ENCODE measurements at regions not wholly inside any gene's neighbourhood (a gene's known extent, or its start where the extent isn't known, plus 50 kb on each side); places are given as distances from the start of the nearest gene placed in this dataset.

DNA sequence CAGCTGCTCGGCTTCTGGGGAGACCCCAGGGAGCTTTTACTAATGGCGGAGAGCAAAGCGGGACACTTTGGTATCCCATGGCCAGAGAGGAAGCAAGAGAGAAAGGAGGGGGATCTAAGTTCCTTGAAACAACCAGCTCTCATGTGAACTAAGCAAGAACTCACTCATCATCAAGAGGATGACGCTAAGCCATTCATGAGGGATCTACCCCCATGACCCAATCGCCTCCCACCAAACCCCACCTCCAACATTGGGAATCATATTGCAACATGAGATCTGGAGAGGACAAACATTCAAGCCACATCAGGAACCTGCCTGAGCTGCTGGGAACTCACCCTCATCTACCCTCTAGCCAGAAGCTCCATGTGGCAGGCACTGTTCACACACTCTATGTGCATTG is 372.1 kb upstream of the RUNX1 start:
- in situ Hi-C loops (cut with MboI; ENCODE audit: low sequenced_read_pairs), result no loop called here

DNA sequence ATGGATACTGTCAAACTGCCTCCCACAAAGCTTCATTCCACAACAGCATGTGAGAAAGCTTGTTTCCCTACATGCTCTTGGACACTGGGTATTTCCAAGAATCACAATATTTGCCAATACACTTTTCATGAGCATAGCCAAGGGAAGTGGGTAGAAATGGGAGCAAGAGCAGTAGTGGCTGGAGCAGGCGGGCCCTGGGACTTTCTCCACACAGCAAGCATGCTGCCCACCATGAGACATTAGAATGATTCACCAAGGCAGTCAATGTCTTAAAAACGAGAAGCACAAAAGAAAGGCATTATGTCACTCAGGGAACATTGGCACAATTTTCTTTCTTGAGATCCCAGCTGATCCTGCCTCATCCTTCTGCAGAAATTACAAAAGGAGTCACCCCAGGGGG is 371.6 kb upstream of the RUNX1 start:
- in situ Hi-C loops (cut with MboI; ENCODE audit: low sequenced_read_pairs), result no loop called here

DNA sequence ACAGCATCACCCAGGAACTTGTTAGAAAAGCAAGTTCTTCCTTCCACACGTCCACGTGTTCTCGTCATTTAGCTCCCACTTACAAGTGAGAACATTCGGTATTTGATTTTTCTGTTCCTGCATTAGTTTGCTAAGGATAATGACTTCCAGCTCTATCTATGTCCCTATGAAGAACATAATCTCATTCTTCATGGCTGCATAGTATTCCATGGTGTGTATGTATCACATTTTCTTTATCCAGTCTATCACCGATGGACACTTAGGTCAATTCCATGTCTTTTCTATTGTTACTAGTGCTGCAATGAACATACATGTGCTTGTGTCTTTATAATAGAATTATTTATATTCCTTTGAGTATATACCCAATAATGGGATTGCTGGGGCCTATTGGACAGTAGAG is 368.7 kb upstream of the RUNX1 start:
- in situ Hi-C loops (cut with MboI; ENCODE audit: low sequenced_read_pairs), result no loop called here

DNA sequence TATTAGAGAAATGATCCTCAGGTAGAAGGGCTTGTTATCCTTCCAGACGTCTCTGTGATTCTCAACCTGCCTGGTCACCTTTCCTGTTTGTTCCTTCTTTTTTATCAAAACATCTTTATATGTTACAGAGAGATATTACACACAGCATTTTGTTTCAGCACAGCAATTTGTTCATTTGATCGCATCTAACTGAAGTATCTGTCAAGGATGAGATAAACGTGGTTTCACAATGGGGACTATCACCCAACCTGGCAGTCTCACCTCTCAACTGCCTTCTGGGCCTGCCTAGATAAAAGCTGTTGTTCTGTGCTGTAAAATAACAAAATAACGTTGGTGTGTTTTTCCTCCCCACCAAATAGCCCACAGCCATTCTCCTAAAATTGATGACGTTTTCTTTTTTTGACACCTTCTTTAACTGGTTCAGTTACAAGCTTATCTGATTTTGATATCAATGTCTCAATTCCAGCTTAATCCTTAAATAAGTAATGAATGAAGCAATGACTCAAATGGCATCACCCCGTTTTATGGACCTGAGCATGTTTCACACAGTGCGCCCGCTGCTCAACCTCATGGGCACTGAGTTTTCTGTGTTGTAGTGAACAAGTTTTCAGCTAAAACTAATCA is 367.9 kb upstream of the RUNX1 start:
- in situ Hi-C loops (cut with MboI; ENCODE audit: low sequenced_read_pairs), result no loop called here

DNA sequence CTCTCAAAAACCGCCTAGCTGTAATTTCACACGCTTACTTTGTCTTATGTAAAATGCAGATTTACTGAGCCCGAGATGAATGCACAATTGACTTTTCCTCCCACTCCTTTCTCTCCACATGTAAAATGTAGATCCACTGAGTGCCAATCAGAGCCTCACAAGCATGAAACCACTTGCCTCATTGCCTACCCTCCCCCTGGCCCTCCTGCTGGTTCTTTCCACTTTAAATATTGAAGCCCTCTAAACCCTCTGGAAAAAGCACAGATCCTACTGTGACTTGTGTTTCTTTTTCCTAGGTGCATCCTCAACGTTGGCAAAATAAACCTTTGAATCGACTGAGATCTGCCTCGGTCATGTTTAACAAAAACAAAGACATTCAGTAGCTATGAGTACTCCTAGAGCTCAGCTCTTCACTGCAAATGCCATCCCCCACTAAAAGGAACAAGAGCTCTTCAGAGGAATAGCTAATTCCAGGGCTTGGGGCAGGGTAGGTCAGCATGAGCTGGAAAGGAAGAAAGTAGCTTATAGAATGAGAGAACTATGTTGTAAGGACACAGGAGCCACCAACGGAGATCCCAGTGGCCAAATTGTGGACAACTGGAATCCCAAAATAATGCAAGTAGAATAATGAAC is 365.5 kb upstream of the RUNX1 start:
- in situ Hi-C loops (cut with MboI; ENCODE audit: low sequenced_read_pairs), result no loop called here

DNA sequence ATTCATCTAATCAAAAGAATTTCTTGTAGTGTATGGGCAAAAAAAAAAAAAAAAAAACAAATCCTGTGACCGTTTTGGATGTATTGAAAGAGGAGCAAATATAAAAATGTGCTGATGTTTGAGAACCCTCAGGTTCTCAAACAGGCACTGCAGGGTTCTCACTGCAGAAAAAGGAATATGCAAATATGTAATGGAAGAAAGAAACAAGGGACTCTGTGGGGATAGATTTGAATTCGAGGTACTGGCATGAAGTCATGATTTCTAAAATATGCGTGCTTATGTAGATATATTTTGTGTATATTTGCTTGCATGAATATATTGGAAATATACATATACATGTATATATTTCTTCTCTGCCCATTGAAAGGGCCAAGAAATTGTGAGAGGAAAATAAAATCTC is 365.0 kb upstream of the RUNX1 start:
- in situ Hi-C loops (cut with MboI; ENCODE audit: low sequenced_read_pairs), result no loop called here

DNA sequence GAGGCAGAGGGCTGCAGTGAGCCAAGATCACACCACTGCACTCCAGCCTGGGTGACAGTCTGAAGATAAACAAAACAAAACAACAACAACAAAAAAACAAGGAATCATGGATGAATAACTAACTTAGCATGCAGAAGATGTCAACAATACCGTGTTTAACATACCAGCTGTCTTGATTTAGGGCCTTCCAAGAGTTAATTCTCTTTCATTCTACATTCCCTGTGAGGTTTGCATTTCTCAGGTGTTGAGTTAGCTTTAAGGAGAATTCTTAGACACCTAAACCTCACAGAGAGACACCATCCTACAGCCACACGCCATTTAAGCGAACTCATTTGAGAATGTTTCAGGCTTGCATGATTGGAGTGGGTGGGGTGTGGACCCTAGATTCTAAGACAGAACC is 363.1 kb upstream of the RUNX1 start:
- in situ Hi-C loops (cut with MboI; ENCODE audit: low sequenced_read_pairs), result no loop called here

DNA sequence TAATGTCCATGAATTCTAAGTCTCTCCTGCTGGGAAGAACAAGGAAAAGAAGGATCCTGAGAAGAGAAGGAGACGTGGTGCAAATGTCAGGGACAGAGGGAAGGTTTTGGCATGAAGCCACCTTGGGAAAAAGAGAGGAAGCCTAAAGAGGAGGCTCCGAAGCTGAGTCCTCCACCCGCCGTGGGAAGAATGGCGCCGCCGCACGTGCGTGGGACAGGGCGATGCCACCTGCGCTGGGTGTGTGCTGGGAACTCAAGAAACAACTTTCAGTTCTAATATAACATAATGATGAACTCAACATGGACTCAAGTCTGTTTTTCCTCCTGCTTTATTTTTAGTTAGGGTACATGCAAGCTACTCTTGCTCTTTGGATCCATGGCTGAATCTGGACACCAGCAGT is 362.3 kb upstream of the RUNX1 start:
- in situ Hi-C loops (cut with MboI; ENCODE audit: low sequenced_read_pairs), result no loop called here

DNA sequence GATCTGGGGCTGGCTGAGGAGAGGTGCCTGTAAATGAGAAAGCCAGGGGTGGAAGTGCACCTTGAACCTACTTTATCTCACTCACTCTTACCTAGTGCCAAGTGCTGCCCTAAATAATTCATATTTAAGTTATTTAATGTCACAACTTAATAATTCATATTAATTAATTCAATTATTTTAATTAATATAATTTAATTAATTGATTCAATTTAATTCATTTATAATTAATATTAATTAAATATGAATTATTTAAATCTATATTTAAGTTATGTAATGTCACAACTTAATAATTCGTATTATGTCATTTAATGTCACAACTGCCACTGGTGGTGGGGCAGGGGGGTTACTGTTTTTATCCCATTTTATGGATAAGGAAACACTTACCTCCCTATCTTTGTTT is 361.6 kb upstream of the RUNX1 start:
- in situ Hi-C loops (cut with MboI; ENCODE audit: low sequenced_read_pairs), result no loop called here

DNA sequence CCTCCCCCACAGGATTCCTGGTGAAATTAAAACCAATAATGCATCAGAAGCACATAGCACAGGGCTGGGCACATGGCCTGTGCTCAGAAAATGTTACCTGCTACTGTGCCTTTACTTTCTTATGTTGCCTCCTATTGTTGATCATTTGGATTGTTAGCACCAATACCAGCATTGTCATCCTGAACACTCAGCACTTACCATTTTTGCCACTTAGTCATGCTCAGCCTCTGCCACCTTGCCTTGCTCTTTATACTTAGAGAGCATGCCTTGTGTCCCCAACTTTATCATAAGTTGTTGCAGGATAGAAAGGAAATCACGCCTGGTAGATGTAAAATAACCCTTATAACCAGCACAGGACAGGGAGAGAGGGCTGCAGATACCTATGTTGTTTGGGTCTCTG is 361.0 kb upstream of the RUNX1 start:
- in situ Hi-C loops (cut with MboI; ENCODE audit: low sequenced_read_pairs), result no loop called here

DNA sequence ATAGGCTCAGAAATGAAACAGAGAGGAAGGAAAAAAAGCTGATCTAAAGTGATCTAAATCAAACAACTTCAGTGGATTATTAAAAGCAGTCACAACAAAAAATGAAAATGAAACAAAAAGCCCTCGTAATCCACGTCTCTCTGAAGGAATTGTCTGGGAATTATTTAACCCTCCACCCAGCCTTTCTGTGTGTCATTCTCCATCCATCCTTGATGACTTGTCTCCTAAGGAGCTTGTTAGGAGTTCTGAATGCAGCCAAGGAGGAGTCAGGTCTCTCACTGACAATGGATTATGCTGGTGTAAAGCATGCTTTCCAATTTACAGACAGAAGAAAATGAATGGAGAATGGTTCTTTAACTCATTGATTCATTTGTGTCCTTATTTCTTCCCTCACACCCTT is 359.3 kb upstream of the RUNX1 start:
- in situ Hi-C loops (cut with MboI; ENCODE audit: low sequenced_read_pairs), result loop anchor here (10.0 kb wide), 1 partner anchor 524 kb away; no protein-coding TSS in a partner anchor

DNA sequence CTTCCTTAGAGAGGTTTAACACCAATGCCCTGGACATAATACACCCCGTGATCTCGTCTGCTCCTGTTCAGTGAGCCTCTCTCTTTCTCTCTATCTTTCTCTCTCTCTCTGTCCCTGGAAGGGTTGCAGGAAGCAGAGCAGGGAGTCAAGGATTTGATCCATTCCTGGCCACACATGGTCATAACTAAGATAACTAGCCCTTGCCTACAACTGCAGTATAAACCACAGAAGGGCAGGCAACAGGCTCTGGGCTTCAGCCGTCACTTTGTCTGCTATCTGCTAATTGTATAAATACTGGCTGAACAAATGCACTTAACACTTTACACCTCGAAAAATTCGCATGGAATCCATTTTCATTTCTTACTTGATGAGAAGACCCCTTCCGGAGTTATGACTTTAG is 357.5 kb upstream of the RUNX1 start:
- in situ Hi-C loops (cut with MboI; ENCODE audit: low sequenced_read_pairs), result loop anchor here (10.0 kb wide), 1 partner anchor 522 kb away; no protein-coding TSS in a partner anchor

DNA sequence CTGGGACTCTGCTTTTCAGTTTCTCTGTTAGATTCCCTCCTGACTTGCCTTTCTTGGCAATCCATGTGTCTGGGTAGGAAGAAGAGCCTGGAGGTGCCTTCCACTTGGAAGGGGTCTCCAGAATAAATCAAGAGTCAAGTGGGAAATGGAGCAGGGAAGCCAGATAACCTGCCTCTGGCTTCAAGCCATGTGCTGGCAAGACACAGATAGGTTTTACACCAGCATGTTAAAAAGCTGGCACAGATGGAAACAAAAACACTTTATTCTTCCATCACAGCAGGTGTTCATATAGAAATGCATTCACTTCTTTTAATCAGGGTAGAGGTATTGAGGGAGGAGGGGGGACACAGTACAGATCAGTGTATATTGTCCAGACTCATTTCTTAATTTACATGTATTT is 356.9 kb upstream of the RUNX1 start:
- in situ Hi-C loops (cut with MboI; ENCODE audit: low sequenced_read_pairs), result loop anchor here (10.0 kb wide), 1 partner anchor 521 kb away; no protein-coding TSS in a partner anchor

DNA sequence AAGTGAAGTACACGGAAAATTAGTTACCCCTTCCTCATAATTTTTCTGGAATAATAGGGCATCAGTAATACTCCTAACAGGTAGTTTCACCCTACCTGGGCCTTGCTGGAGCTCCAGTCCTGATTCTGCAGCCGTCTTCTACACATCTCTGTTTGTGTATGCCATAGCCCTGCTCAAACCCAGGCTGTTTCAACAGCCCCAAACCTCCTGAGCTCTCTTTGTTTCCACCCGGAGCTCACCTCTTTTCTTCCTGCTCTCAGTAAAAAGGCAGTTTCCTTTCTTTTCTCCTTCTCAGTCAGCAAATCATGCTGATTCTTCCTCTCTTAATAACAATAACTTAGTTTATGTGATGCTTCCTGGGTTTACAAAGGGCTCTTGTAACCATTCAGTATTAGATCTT is 355.1 kb upstream of the RUNX1 start:
- in situ Hi-C loops (cut with MboI; ENCODE audit: low sequenced_read_pairs), result loop anchor here (10.0 kb wide), 1 partner anchor 519 kb away; no protein-coding TSS in a partner anchor

DNA sequence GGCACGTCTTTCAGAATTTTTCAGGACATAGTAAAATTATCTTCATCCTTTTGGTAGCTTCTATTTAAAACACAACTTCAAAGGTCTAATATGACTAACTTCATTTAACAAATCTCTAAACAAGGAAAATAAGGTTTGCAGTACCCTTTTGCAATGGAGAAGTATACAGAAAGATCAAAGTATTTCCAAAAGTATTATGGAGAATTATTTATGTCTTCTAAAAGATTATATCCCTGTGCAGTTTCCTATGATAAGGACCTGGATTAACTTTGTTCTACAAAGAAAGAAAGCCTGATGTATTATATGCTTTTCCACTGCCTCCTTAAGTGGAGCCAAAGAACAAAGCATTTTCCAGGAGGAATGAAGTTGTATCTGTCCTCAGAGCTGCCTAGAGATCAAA is 353.0 kb upstream of the RUNX1 start:
- in situ Hi-C loops (cut with MboI; ENCODE audit: low sequenced_read_pairs), result loop anchor here (10.0 kb wide), 1 partner anchor 517 kb away; no protein-coding TSS in a partner anchor

DNA sequence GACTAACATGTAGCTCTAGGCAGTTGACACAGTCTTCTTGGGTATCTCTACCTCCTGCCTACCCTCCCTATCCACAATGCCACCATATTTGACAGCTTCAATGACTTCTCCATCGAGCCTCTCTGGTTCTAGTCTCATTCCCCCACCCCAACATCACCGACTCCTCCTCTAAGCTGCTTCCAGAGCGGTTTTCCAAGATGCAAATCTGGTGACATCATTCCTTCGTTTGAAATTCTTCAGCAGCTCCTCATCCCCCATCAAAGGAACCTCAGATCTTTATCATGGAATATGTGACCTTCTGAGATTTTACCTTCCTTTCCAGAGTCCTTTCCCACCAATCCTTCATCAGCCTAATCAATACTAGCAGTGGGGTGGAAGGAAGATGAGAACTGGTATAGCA is 352.4 kb upstream of the RUNX1 start:
- in situ Hi-C loops (cut with MboI; ENCODE audit: low sequenced_read_pairs), result loop anchor here (10.0 kb wide), 1 partner anchor 517 kb away; no protein-coding TSS in a partner anchor

DNA sequence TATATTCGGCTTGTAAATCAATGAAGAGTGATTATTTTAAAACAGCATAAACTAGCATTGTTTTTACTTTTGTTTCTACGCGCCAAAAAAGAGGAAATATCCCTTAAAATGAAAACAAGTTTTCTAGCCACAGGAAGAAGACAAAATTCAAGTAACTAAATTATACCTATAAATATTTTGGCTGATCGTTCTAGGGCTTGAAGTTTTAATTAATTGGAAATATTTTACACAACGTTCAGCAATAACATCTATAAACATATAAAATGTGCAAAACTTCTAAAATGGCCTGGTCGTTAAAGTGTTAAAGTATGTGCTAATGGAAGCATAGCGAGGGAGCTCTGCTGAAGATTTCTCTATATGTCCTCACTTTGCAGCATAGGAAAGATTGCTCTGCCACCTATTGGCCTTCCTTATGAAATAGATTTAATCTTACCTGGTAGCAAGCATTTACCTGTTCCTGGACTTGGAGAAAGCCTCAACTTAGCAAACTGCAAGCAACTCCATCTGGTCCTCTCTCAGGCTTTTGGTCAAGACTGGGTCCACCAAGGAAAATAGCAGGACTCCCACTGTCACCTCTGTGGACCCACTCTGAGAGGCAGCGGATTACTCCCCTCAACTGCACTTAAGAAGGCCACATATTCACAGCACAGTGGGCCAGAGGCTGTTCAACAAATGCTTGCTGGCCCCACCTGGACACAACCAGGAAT is 351.3 kb upstream of the RUNX1 start:
- in situ Hi-C loops (cut with MboI; ENCODE audit: low sequenced_read_pairs), result loop anchor here (10.0 kb wide), 1 partner anchor 516 kb away; no protein-coding TSS in a partner anchor

DNA sequence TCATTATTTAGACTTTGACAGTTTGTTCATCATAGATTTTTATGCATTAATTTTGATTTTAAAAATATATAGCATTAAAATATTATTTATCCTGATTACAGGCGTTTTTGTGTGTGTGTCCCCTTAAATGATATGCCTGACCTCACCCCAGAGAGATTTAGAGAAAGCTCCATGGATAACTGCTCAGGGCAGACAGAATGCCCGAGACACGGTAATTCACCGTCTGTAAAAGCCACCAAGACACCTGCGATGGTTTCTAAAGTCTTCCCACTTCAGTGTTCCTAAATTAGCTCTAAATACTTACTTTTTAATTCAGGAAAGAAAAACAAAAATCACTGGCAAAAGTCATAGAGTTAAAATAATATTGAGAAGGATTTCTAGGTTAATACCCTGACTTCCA is 350.6 kb upstream of the RUNX1 start:
- in situ Hi-C loops (cut with MboI; ENCODE audit: low sequenced_read_pairs), result loop anchor here (10.0 kb wide), 1 partner anchor 515 kb away; no protein-coding TSS in a partner anchor

DNA sequence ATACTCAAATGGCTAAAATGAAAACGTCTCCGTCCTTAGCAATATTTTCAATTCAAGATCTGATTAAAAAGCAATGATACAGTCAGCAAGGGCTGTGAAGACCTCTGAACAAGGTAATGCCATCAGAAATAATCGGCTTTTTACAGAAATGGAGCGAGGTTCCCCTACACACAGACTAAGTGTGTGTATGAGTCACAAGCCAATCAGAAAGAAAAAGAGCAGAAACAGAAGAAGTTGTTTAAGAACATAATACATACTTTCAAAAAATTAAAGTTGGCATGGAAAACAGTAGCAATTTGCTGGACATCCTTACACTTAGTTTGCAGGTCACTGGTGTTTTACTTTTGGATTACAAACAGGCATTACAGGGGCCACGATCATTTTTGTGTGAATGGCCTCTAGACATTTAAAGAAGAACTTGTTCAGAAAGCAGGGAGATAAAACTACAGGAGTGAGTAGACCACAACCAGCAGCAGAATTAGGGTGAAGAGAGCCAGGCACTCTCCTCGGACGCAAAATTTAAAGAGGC is 350.0 kb upstream of the RUNX1 start:
- in situ Hi-C loops (cut with MboI; ENCODE audit: low sequenced_read_pairs), result no loop called here

DNA sequence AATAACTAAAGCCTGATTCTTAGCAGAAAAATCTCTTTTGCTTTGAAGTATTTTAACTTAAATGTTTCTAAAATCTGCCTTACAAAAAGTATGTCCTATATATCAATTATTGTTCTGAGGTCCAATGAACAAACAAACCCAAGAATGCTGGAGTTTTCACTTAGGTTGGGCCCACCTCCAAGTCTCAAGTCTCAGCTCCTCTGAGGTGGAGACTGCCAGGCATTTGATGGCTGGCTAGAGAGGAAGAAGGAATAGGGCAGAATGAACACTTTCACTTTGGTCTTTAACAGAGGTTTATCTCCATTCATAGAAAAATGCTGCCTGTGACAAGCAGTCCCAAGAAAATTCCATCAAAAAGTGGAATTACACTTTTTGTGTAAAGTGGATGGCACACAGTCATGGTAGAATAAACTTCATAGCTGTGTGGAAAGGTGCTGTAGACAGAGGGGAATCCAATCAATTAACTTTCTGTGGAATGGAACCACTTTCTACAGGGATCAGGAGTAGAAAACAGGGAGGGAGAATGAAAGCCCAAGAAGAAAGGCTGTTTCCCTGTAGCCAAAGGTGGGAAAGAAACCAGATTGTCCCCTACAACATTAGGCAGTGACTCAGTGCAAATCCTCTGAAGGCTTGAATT is 349.4 kb upstream of the RUNX1 start:
- in situ Hi-C loops (cut with MboI; ENCODE audit: low sequenced_read_pairs), result no loop called here

DNA sequence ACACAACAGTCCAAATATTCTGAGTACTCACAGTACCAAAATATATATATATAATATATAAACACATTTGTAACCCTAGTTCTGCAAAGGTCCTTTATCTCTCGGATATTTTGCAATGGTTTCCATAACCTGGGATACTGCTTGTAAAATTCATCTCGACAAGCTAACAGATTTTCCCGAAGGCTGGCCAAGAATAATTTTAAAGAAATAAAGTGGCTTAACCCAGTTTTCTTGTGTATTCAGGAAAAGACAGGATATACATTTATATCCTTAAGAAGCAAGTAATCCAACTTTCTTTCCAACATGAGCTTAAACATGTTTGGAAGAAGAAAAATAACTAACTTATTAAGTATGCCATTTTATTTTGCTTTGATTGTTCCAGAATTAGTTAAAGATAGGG is 348.7 kb upstream of the RUNX1 start:
- in situ Hi-C loops (cut with MboI; ENCODE audit: low sequenced_read_pairs), result no loop called here
